HepG2 (cell line): ENCODE measurements at regions not wholly inside any gene's neighbourhood (a gene's known extent, or its start where the extent isn't known, plus 50 kb on each side); places are given as distances from the start of the nearest gene placed in this dataset.

ENCODE experiments used
- BRD4 ChIP-seq: sonication (generic); formaldehyde crosslinking; IDR thresholded peaks from 2 replicates; pipeline ENCODE4 v1.4.0; 2020; ENCODE audit warnings: missing genetic modification reagents
- POLR2A ChIP-seq, 2 experiments: IDR thresholded peaks; 2 replicates each; pipeline ENCODE4 v1.6.1; 2011; ENCODE audit warnings: low read depth in 2 of 2, low read length in 2 of 2, mild to moderate bottlenecking in 1 of 2, moderate library complexity in 1 of 2; ENCODE audit not compliant: insufficient read depth in 1 of 2
- PRDM10 ChIP-seq: sonication (generic); formaldehyde crosslinking; IDR thresholded peaks from 2 replicates; pipeline ENCODE4 v1.4.0; 2020; ENCODE audit warnings: low read depth, missing genetic modification reagents
- TAF1 ChIP-seq: sonication (generic); formaldehyde crosslinking; IDR thresholded peaks from 2 replicates; pipeline ENCODE4 v1.4.0; 2020; ENCODE audit warnings: missing genetic modification reagents
- TFAP4 ChIP-seq: sonication (generic); IDR thresholded peaks from 2 replicates; pipeline ENCODE4 v1.6.1; 2016; ENCODE audit warnings: low read depth, borderline replicate concordance
- YY1 ChIP-seq: IDR thresholded peaks from 2 replicates; pipeline ENCODE4 v1.6.1; 2011; ENCODE audit warnings: low read length, low read depth, moderate library complexity, mild to moderate bottlenecking; ENCODE audit not compliant: insufficient read depth, insufficient replicate concordance
- TF ChIP-seq, protein P1 (sequence below): IDR thresholded peaks from 2 replicates; pipeline ENCODE4 v1.6.1; 2012; ENCODE audit warnings: inconsistent platforms

- no peak for TF ChIP-seq YY1
- TF ChIP-seq TFAP4, result no peak
- no peak for TF ChIP-seq TAF1 (CRISPR knock-in tag)
- no peak for TF ChIP-seq POLR2A (IDR thresholded peaks at IDR 0.05; ENCODE audit: insufficient read depth in 1 of 2, low read depth in 2 of 2, low read length in 2 of 2)
- TF ChIP-seq, protein P1, sequence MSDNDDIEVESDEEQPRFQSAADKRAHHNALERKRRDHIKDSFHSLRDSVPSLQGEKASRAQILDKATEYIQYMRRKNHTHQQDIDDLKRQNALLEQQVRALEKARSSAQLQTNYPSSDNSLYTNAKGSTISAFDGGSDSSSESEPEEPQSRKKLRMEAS, result no peak
- TF ChIP-seq BRD4 (CRISPR knock-in tag), result no peak
- TF ChIP-seq PRDM10 (CRISPR knock-in tag), result no peak
These were observed 93.7 kb downstream of the ELAPOR2 start for GRCh38 chr7:86965727-86966120.
